PC-3 (cell line): ENCODE measurements at regions not wholly inside any gene's neighbourhood (a gene's known extent, or its start where the extent isn't known, plus 50 kb on each side); places are given as distances from the start of the nearest gene placed in this dataset.
"Not testable (repeated sequence)": the region's sequence is repeated elsewhere in the genome, so short reads cannot be mapped to it uniquely, and the experiment has no call there.

Experiments used
- CTCF ChIP-seq: fragments of 300-600 bp; sonication (generic); conservative IDR thresholded peaks from 2 replicates; pipeline ENCODE4 v1.5.1; 2017; ENCODE audit warnings: antibody characterized with exemption, low read depth, mild to moderate bottlenecking, low read length
- EZH2 ChIP-seq: fragments of 300-600 bp; sonication (generic); IDR thresholded peaks from one replicate; pipeline ENCODE4 v1.6.1; 2017; ENCODE audit warnings: antibody characterized with exemption, mild to moderate bottlenecking, low read length; ENCODE audit not compliant: unreplicated experiment

- not testable (repeated sequence) for TF ChIP-seq EZH2, CTCF
Measured at GRCh38 chr16:24665942-24666341, 63.5 kb upstream of the TNRC6A start.
